ENCODE measurements at regions not wholly inside any gene's neighbourhood (a gene's known extent, or its start where the extent isn't known, plus 50 kb on each side); places are given as distances from the start of the nearest gene placed in this dataset.

- 0 to 29% methylated on average over 1 of the region's 1 CpG for WGBS, 2 donors
- H3K9me3 ChIP-seq: no peaks in the 10 kb centered on the region
- intact Hi-C loops (cut with DNase I): no loop called here
Observed at GRCh38 chr6:27161115-27161514, 86.4 kb upstream of the PRSS16 start.

GRCh38 chr6:27161603-27161945 lies 85.9 kb upstream of the PRSS16 start:
- DNase-seq (no peak), ATAC-seq (no peak)
- H3K4me1 ChIP-seq: peaks cover 21% of the 10 kb centered on the region
- WGBS, 2 donors: 34 to 44% methylated on average over 4 of the region's 4 CpGs
- H3K9me3 ChIP-seq: no peaks in the 10 kb centered on the region
- no peaks in the 10 kb centered on the region for H3K27me3 ChIP-seq
- H3K27ac ChIP-seq: no peak overlapping the region
- no peak for TF ChIP-seq POLR2A (IDR thresholded peaks at IDR 0.05)
- H3K4me3 ChIP-seq: no peak overlapping the region
- H3K36me3 ChIP-seq (replicated peaks in 1 of 2; ENCODE audit: insufficient read depth in 1 of 2, low read depth in 2 of 2): no peaks in the 10 kb centered on the region
- intact Hi-C loops (cut with DNase I): no loop called here

More at GRCh38 chr6:27161115-27161514, 86.4 kb upstream of the PRSS16 start:
- Histone ChIP-seq H3K27me3 (no peaks in the 10 kb centered on the region), H3K36me3 (replicated peaks in 1 of 2; ENCODE audit: insufficient read depth in 1 of 2, low read depth in 2 of 2) (no peaks in the 10 kb centered on the region), H3K4me1 (peaks cover 21% of the 10 kb centered on the region), H3K27ac (no peak overlapping the region), H3K4me3 (no peak overlapping the region)
- DNase-seq: no peak
- ATAC-seq: no peak
- TF ChIP-seq POLR2A (IDR thresholded peaks at IDR 0.05) (no peak), CTCF (IDR thresholded peaks at IDR 0.05) (no peak)

GRCh38 chr6:27161946-27162603 lies 85.4 kb upstream of the PRSS16 start:
- ATAC-seq: peak; percentile 54
- H3K4me1 ChIP-seq: peaks cover 19% of the 10 kb centered on the region
- H3K4me3 ChIP-seq: no peak overlapping the region
- TF ChIP-seq POLR2A (IDR thresholded peaks at IDR 0.05): no peak
- TF ChIP-seq CTCF (IDR thresholded peaks at IDR 0.05): peak; percentile 60 to 88 (median 77)
- DNase-seq: peak; percentile 35 to 60 (median 45)
- H3K27me3 ChIP-seq: no peaks in the 10 kb centered on the region
- H3K9me3 ChIP-seq: no peaks in the 10 kb centered on the region
- no peaks in the 10 kb centered on the region for H3K36me3 ChIP-seq (replicated peaks in 1 of 2; ENCODE audit: insufficient read depth in 1 of 2, low read depth in 2 of 2)
- WGBS, 2 donors: 7 to 12% methylated on average over 9 of the region's 9 CpGs
- intact Hi-C loops (cut with DNase I): no loop called here
- no peak overlapping the region for H3K27ac ChIP-seq

GRCh38 chr6:27163834-27164233 lies 83.7 kb upstream of the PRSS16 start:
- no peak for ATAC-seq

GRCh38 chr6:27168108-27168507 lies 79.4 kb upstream of the PRSS16 start:
- no peaks in the 10 kb centered on the region for H3K9me3 ChIP-seq
- no peak overlapping the region for H3K27ac ChIP-seq
- ATAC-seq (no peak), DNase-seq (no peak)
- no peak overlapping the region for H3K4me3 ChIP-seq
- WGBS, 2 donors: 39 to 50% methylated on average over 2 of the region's 2 CpGs
- H3K27me3 ChIP-seq: no peaks in the 10 kb centered on the region
- no peaks in the 10 kb centered on the region for H3K36me3 ChIP-seq (replicated peaks in 1 of 2; ENCODE audit: insufficient read depth in 1 of 2, low read depth in 2 of 2)
- intact Hi-C loops (cut with DNase I): no loop called here
- no peaks in the 10 kb centered on the region for H3K4me1 ChIP-seq
- TF ChIP-seq CTCF (IDR thresholded peaks at IDR 0.05) (no peak), POLR2A (IDR thresholded peaks at IDR 0.05) (no peak)

More at GRCh38 chr6:27163834-27164233, 83.7 kb upstream of the PRSS16 start:
- peaks cover 7% of the 10 kb centered on the region for H3K4me1 ChIP-seq
- no peaks in the 10 kb centered on the region for H3K9me3 ChIP-seq
- H3K27ac ChIP-seq: no peak overlapping the region
- no peaks in the 10 kb centered on the region for H3K36me3 ChIP-seq (replicated peaks in 1 of 2; ENCODE audit: insufficient read depth in 1 of 2, low read depth in 2 of 2)
- H3K27me3 ChIP-seq: no peaks in the 10 kb centered on the region
- TF ChIP-seq POLR2A (IDR thresholded peaks at IDR 0.05): no peak
- TF ChIP-seq CTCF (IDR thresholded peaks at IDR 0.05): no peak
- DNase-seq: no peak
- intact Hi-C loops (cut with DNase I): no loop called here
- no peak overlapping the region for H3K4me3 ChIP-seq

Measured in body of pancreas (tissue), 4 donors.